ENCODE measurements at regions not wholly inside any gene's neighbourhood (a gene's known extent, or its start where the extent isn't known, plus 50 kb on each side); places are given as distances from the start of the nearest gene placed in this dataset.

GRCh38 chr5:14954216-14954615, 82.6 kb upstream of the ANKH start:
- TF ChIP-seq POLR2A (IDR thresholded peaks at IDR 0.05) (no peak), CTCF (IDR thresholded peaks at IDR 0.05) (no peak), EP300 (IDR thresholded peaks at IDR 0.05) (no peak)

Data from upper lobe of left lung (tissue), 4 donors.